Hepatocyte (in vitro differentiated cells): ENCODE measurements at regions not wholly inside any gene's neighbourhood (a gene's known extent, or its start where the extent isn't known, plus 50 kb on each side); places are given as distances from the start of the nearest gene placed in this dataset.

Experiments
- CTCF ChIP-seq: fragments of 200-600 bp; sonication (generic); IDR thresholded peaks from 2 replicates; pipeline ENCODE4 v1.5.1; 2016; ENCODE audit warnings: antibody characterized with exemption, mild to moderate bottlenecking; ENCODE audit not compliant: poor library complexity
- EZH2 ChIP-seq: fragments of 200-600 bp; sonication (generic); IDR thresholded peaks from 2 replicates; pipeline ENCODE4 v1.6.1; 2016; ENCODE audit warnings: antibody characterized with exemption, mild to moderate bottlenecking, borderline replicate concordance

GRCh38 chr1:234732671-234733390 lies 122.9 kb upstream of the IRF2BP2 start:
- TF ChIP-seq EZH2 (no peak), CTCF (no peak)
